ENCODE measurements at regions not wholly inside any gene's neighbourhood (a gene's known extent, or its start where the extent isn't known, plus 50 kb on each side); places are given as distances from the start of the nearest gene placed in this dataset.
A peak's percentile ranks its signal among the peaks of the same experiment; 100 is the strongest.

- Histone ChIP-seq H3K27me3 (replicated peaks; ENCODE audit: insufficient read depth, low read depth, low read length, poor library complexity) (no peaks in the 10 kb centered on the region), H3K4me3 (ENCODE audit: low read depth, low read length, poor library complexity, severe bottlenecking) (no peak overlapping the region), H3K9me3 (ENCODE audit: low read depth, low read length, poor library complexity, severe bottlenecking) (no peaks in the 10 kb centered on the region), H3K27ac (ENCODE audit: low read depth, low read length, poor library complexity, severe bottlenecking) (no peak overlapping the region), H3K36me3 (ENCODE audit: insufficient read depth, low read length, poor library complexity, severe bottlenecking) (no peaks in the 10 kb centered on the region), H3K4me1 (ENCODE audit: insufficient read depth, low read length, poor library complexity, severe bottlenecking) (peaks cover 69% of the 10 kb centered on the region)
- DNase-seq (ENCODE audit: low spot score) = no peak
- BruUV-seq (replicated peaks) = no TSS peak
- TF ChIP-seq EZH2 (IDR thresholded peaks at IDR 0.05; ENCODE audit: borderline replicate concordance, low read depth, low read length, poor library complexity, severe bottlenecking) = no peak
- intact Hi-C loops (cut with micrococcal nuclease; ENCODE audit: unreplicated experiment) = loop anchor here (2.0 to 5.0 kb wide), 2 partner anchors 281 to 443 kb away; no protein-coding TSS in a partner anchor
- ChIA-PET POLR2A (ENCODE audit: low non-redundant PET) (no interaction called here), CTCF (no interaction called here)
These were observed 323.0 kb downstream of the NDFIP2 start for GRCh38 chr13:79803989-79804388.

- no TSS peak for BruUV-seq (replicated peaks)
- DNase-seq (ENCODE audit: low spot score) = no peak
- CTCF ChIA-PET = no interaction called here
- Histone ChIP-seq H3K4me1 (ENCODE audit: insufficient read depth, low read length, poor library complexity, severe bottlenecking) (peaks cover 71% of the 10 kb centered on the region), H3K27ac (ENCODE audit: low read depth, low read length, poor library complexity, severe bottlenecking) (no peak overlapping the region), H3K36me3 (ENCODE audit: insufficient read depth, low read length, poor library complexity, severe bottlenecking) (no peaks in the 10 kb centered on the region), H3K9me3 (ENCODE audit: low read depth, low read length, poor library complexity, severe bottlenecking) (no peaks in the 10 kb centered on the region), H3K27me3 (replicated peaks; ENCODE audit: insufficient read depth, low read depth, low read length, poor library complexity) (no peaks in the 10 kb centered on the region), H3K4me3 (ENCODE audit: low read depth, low read length, poor library complexity, severe bottlenecking) (no peak overlapping the region)
- intact Hi-C loops (cut with micrococcal nuclease; ENCODE audit: unreplicated experiment) = loop anchor here (2.0 to 5.0 kb wide), 2 partner anchors 282 to 444 kb away; no protein-coding TSS in a partner anchor
- POLR2A ChIA-PET (ENCODE audit: low non-redundant PET) = no interaction called here
- TF ChIP-seq CTCF (conservative IDR thresholded peaks at IDR 0.05; ENCODE audit: low read depth, low read length) (no peak), EZH2 (IDR thresholded peaks at IDR 0.05; ENCODE audit: borderline replicate concordance, low read depth, low read length, poor library complexity, severe bottlenecking) (no peak)
These were observed 322.3 kb downstream of the NDFIP2 start for GRCh38 chr13:79803296-79803695.

- POLR2A ChIA-PET (ENCODE audit: low non-redundant PET) = no interaction called here
- intact Hi-C loops (cut with micrococcal nuclease; ENCODE audit: unreplicated experiment) = loop anchor here (2.0 to 5.0 kb wide), 2 partner anchors 282 to 445 kb away; no protein-coding TSS in a partner anchor
- Histone ChIP-seq H3K36me3 (ENCODE audit: insufficient read depth, low read length, poor library complexity, severe bottlenecking) (no peaks in the 10 kb centered on the region), H3K4me3 (ENCODE audit: low read depth, low read length, poor library complexity, severe bottlenecking) (no peak overlapping the region), H3K9me3 (ENCODE audit: low read depth, low read length, poor library complexity, severe bottlenecking) (no peaks in the 10 kb centered on the region), H3K27me3 (replicated peaks; ENCODE audit: insufficient read depth, low read depth, low read length, poor library complexity) (no peaks in the 10 kb centered on the region), H3K27ac (ENCODE audit: low read depth, low read length, poor library complexity, severe bottlenecking) (no peak overlapping the region), H3K4me1 (ENCODE audit: insufficient read depth, low read length, poor library complexity, severe bottlenecking) (peaks cover 71% of the 10 kb centered on the region)
- CTCF ChIA-PET = interaction anchor here (0.7 kb wide), 2 partner anchors 379 to 540 kb away, joined by 4 to 5 read pairs; no protein-coding TSS in a partner anchor
- DNase-seq (ENCODE audit: low spot score) = peak; percentile 92
- TF ChIP-seq CTCF (conservative IDR thresholded peaks at IDR 0.05; ENCODE audit: low read depth, low read length) = no peak
- TF ChIP-seq EZH2 (IDR thresholded peaks at IDR 0.05; ENCODE audit: borderline replicate concordance, low read depth, low read length, poor library complexity, severe bottlenecking) = no peak
- BruUV-seq (replicated peaks) = no TSS peak
These were observed 321.6 kb downstream of the NDFIP2 start for GRCh38 chr13:79802389-79803085.
